IPS-NIHi7 (cell line): ENCODE measurements at regions not wholly inside any gene's neighbourhood (a gene's known extent, or its start where the extent isn't known, plus 50 kb on each side); places are given as distances from the start of the nearest gene placed in this dataset.
"Not testable (repeated sequence)": the region's sequence is repeated elsewhere in the genome, so short reads cannot be mapped to it uniquely, and the experiment has no call there.

Source experiments
- DNase-seq: peaks from one replicate; pipeline ENCODE4 v3.0.0; 2012; ENCODE audit warnings: mixed read lengths; ENCODE audit errors: extremely low spot score

DNA sequence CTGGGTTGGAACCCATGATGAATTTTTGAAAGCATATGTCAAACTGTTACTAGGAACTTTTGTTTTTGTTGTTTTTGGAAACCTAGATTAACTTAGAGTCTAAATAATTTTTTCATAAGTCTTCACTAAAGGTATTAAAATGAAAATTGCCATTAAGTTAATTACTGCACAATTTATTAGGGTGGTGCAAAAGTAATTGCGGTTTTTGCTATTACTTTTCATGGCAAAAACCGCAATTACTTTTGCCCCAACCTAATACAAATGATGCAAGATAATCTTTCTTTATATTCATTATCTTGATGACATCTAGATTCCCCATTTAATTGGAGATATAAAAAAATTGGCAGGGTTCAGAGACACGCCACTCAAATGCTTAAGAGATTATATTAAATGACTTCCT lies 145.0 kb upstream of the PKP2 start:
- no peak for DNase-seq

GRCh38 chr12:33033999-33034398 lies 137.4 kb upstream of the PKP2 start:
- not testable (repeated sequence) for DNase-seq

DNA sequence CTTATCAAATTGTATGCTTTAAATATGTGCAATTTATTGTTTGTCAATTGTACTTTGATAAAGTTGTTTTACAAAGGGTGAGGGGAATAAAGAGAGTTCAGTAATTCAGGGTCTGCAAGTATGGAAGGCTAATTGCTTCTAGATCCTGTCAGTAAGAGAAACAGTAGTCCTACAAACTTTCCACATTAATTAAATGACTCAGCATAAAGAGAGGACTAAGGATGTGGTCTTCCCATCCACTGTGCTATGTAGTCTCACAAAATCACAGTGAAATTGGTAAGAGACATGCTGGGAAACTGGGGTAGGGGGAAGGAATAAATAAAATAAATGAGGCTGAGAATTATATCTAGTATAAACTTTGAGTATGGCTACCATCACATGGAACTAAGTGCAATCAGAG lies 130.2 kb upstream of the PKP2 start:
- DNase-seq = no peak

DNA sequence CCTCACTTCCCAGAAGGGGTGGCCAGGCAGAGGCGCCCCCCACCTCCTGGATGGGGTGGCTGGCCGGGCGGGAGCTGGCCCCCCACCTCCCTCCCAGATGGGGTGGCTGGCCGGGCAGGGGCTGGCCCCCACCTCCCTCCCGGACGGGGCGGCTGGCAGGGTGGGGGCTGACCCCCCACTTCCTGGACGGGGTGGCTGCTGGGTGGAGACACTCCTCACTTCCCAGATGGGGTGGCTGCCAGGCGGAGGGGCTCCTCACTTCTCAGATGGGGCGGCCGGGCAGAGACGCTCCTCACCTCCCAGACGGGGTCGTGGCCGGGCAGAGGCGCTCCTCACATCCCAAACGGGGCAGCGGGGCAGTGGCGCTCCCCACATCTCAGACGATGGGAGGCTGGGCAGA lies 126.1 kb upstream of the PKP2 start:
- DNase-seq = not testable (repeated sequence)

- DNase-seq = not testable (repeated sequence)
These were observed 120.5 kb upstream of the PKP2 start for GRCh38 chr12:33017029-33017428.

DNA sequence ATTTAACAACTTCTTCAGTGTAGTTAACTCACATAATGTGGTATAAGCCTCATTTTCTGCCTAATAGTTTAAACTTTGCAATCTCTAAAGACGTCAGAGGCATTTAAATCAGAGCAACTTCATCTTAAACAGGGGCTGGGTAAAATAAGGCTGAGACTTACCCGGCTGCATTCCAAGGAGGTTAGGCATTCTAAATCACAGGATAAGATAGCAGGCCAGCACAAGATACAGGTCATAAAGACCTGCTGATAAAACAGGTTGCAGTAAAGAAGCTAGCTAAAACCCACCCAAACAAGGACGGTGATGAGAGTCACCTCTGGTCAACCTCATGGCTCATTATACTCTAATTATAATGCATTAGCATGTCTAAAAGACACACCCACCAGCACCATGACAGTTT lies 115.6 kb upstream of the PKP2 start:
- no peak for DNase-seq

GRCh38 chr12:33006106-33006505 lies 109.5 kb upstream of the PKP2 start:
- DNase-seq = no peak

GRCh38 chr12:33000016-33000415 lies 103.4 kb upstream of the PKP2 start:
- no peak for DNase-seq

- no peak for DNase-seq
These were observed 100.9 kb upstream of the PKP2 start for GRCh38 chr12:32997471-32997870.

- DNase-seq = no peak
These were observed 99.0 kb upstream of the PKP2 start for GRCh38 chr12:32995623-32996022.

- DNase-seq = no peak
These were observed 96.8 kb upstream of the PKP2 start for GRCh38 chr12:32993404-32993803.

DNA sequence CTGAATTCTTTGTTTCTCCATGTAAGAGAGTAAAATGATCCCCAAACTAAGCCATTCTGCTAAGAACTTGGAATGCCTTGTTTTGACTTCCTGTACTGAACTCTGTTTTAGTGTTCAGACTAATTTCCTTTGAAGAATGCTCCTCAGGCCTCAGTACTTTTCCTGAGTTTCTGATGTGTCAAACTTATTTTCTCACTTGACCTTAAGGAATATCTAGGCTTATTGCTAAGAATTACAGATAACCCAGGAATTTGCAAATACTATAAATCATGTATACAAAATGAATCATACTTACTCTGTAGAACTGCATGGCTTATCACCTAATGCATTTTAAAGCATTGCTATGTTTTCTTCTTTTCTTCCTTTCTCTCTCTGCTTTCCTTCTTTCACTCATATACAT lies 93.1 kb upstream of the PKP2 start:
- DNase-seq = no peak

DNA sequence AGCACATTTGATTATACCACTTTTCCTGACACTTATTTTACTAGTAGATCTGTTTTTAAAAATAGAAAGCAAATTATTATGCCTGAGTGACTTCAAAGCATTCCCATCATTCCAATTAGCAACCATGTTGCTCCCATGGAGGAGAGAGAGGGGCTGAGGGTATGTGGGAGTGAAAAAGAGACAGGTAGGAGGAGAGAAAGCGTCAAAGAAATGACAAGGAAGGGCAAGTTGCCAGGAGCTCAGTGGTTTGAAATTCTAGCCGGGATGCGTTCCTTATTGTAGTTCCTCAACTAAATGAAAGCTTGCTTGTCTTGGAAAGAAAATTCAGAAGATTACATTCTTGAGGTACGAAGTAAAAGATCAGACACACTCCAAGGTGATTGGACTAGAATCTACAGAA lies 92.4 kb upstream of the PKP2 start:
- DNase-seq = no peak

DNA sequence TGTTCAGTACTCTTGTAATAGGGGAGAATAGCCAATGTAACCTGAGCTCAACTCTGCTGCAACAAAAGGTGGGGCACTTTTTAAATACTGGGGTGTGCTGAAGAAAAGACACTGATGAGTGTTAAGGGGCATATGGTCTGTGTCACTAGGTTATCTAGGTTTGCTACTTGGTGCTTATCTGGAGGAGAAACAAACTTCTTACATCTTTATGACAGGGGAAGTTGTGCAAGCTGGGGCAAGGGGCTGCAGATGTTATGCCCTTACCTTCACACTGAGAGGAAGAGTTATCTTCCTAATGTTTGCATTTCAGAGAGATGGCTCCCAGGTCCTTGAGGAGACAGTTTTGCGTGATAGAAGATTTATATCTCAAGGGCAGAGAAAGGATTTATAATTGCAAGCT lies 90.9 kb upstream of the PKP2 start:
- no peak for DNase-seq

DNA sequence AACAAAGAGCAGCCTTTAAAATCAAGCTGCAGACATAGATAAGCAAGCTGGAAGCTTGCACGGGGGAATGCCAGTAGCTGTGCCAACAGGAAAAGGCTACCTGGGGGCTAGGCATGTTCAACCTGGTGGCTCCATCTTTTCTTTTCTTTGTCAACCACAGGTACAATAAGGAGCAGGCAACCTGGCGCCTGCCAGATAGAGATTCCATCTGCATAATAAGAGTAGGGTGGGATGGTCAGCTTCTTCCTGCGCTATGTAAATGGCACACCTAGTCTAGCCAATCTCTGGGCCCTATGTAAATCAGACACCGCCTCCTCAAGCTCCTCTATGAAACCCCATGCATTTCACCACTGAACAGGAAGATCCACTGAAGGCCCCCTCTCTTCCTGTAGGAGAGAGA lies 87.4 kb upstream of the PKP2 start:
- DNase-seq = no peak

- DNase-seq = no peak
These were observed 86.8 kb upstream of the PKP2 start for GRCh38 chr12:32983332-32983731.

GRCh38 chr12:32981139-32981538 lies 84.6 kb upstream of the PKP2 start:
- no peak for DNase-seq

DNA sequence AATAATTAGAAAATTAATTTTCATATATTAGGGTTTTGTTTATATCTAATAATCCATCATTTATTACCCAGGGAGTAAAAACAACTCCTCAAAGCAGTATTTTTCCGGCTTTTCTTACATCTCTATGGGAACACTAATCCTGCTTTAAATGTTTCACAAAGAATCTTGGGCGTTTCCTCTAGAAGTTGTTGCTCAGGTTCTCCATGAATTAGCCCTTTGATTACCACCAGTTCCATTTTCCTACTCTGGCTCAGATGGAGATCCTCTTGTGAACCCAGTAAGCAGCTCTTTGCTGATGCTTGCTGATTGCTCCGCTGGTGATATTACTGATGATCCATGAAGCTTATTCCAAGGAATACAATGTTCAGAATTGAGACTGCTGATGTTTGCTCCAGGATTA lies 78.5 kb upstream of the PKP2 start:
- DNase-seq = no peak

DNA sequence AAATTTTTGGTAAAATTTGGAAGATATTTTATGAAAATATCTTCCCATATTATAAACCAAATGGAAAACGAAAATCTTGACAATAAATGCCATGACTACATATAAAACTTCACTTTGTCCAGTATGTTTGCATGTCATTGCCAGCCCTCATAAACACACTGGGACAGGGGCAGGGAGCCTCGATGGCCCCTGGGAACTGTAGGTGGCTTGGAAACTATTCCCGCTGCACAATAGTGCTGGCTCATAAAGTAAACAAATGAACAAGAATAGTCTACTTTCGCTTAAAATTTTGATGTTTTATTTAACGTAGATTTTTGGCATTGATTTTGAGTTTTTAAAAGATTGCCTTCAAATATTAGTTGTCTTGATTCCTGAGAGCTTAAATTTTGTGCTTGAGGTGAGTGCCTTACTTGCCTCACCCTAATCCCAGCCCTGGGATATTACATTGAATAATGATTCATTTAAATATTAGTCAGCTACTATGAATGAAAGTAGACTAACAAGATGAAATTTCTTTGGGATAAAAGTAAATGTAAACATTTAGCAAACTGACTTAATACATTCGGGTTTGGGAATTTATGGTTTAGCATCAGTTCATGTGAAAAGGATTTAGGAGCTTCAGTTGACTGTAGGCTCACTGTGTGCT lies 74.0 kb upstream of the PKP2 start:
- no peak for DNase-seq

DNA sequence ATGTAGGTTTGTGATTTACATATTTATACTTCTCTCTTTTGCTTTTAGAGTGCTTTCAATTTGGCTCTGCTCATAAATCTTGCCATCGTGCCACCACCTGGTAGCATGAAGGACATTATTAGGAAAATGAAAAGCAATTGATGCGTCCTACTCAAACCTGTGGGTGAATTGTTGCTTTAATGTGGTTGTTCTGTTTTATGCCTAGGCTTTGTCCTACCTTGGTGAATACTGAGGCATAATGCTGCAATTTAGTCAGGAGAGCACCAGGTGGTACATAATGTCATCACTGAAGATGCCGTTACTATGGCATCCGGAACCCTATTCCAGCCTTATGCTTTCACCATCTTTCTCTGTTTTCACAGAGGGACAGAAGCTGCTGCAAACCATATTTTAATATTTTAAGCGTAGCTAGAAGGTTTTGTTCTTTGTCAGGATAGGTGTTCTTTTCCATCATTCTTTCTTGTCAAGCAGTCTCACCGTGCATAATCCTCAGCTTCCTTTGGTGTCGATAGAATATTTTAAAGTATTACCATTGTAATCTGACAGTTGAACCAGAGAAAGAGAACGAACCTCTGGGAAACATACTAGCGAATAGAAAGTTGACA lies 68.5 kb upstream of the PKP2 start:
- no peak for DNase-seq

DNA sequence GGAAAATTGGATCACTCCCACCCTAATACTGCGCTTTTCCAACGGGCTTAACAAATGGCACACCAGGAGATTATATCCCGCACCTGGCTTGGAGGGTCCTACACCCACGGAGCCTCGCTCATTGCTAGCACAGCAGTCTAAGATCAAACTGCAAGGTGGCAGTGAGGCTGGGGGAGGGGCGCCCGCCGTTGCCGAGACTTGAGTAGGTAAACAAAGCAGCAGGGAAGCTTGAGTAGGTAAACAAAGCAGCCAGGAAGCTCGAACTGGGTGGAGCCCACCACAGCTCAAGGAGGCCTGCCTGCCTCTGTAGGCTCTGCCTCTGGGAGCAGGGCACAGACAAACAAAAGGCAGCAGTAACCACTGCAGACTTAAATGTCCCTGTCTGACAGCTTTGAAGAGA lies 59.8 kb upstream of the PKP2 start:
- not testable (repeated sequence) for DNase-seq

GRCh38 chr12:32952681-32953080 lies 56.1 kb upstream of the PKP2 start:
- DNase-seq = no peak

DNA sequence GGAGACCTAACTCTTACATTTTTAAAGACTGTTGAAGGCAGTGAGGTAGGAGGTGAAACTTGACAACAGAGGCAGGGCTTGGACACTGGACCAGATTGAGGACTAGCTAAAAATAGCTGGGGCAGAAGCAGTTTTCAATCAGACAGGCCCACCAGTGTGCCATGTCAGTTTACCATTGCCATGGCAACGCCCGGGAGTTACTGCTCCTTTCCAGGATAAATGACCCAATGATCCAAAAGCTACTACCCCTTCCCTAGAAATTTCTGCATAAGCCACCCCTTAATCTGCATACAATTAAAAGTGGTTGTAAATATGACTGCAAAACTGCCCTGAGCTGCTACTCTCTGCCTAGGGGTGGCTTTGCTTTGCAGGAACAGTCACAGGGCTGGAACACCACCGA lies 53.2 kb upstream of the PKP2 start:
- no peak for DNase-seq
